ENCODE measurements at regions not wholly inside any gene's neighbourhood (a gene's known extent, or its start where the extent isn't known, plus 50 kb on each side); places are given as distances from the start of the nearest gene placed in this dataset.

DNA sequence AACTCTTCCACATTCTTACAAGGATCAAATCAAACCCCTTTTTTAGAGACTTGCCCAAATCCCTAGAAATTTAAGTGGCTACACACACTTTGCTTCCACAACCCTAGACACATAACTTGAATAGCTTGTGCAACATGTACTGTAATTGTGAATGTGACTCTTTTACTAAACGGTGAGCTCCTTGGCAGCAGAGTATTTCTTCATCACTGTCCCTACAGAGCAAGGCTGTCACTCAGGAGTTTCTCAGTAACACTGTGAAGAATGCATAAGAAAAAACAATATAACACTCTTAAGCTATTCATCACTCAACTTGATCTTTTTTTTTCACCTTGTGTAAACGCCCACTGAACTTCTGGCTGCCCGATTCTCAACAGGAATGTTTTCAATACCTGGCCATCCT is 53.8 kb upstream of the ADAMTS18 start:
- WGBS, 5 donors = 22 to 43% (median 28%) methylated on average over 3 of the region's 3 CpGs

GRCh38 chr16:77491091-77491490 is 56.3 kb upstream of the ADAMTS18 start:
- intact Hi-C loops (cut with DNase I; ENCODE audit: low total_unique reads) = no loop called here
- no peak overlapping the region for H3K27ac ChIP-seq
- TF ChIP-seq POLR2AphosphoS5 (IDR thresholded peaks at IDR 0.05) (no peak), CTCF (IDR thresholded peaks at IDR 0.05) (no peak), EP300 (IDR thresholded peaks at IDR 0.05) (no peak), POLR2A (IDR thresholded peaks at IDR 0.05) (no peak)
- peaks cover 0 to 9% (median 0%) of the 10 kb centered on the region in 4 donors for H3K9me3 ChIP-seq
- H3K4me1 ChIP-seq = no peaks in the 10 kb centered on the region
- 76 to 90% (median 85%) methylated on average over 5 of the region's 5 CpGs for WGBS, 5 donors
- H3K27me3 ChIP-seq = peaks cover 0 to 7% (median 0%) of the 10 kb centered on the region in 3 donors
- DNase-seq = no peak
- H3K4me3 ChIP-seq = no peak overlapping the region
- no peaks in the 10 kb centered on the region for H3K36me3 ChIP-seq

More for the DNA sequence above, 53.8 kb upstream of the ADAMTS18 start:
- H3K4me1 ChIP-seq = no peaks in the 10 kb centered on the region
- H3K27me3 ChIP-seq = peaks cover 0 to 7% (median 0%) of the 10 kb centered on the region in 3 donors
- H3K9me3 ChIP-seq = peaks cover 0 to 9% (median 0%) of the 10 kb centered on the region in 4 donors
- TF ChIP-seq POLR2A (IDR thresholded peaks at IDR 0.05) (no peak), CTCF (IDR thresholded peaks at IDR 0.05) (no peak), POLR2AphosphoS5 (IDR thresholded peaks at IDR 0.05) (no peak)
- intact Hi-C loops (cut with DNase I; ENCODE audit: low total_unique reads) = no loop called here
- no peaks in the 10 kb centered on the region for H3K36me3 ChIP-seq
- no peak overlapping the region for H3K27ac ChIP-seq
- no peak overlapping the region for H3K4me3 ChIP-seq
- no peak for DNase-seq

DNA sequence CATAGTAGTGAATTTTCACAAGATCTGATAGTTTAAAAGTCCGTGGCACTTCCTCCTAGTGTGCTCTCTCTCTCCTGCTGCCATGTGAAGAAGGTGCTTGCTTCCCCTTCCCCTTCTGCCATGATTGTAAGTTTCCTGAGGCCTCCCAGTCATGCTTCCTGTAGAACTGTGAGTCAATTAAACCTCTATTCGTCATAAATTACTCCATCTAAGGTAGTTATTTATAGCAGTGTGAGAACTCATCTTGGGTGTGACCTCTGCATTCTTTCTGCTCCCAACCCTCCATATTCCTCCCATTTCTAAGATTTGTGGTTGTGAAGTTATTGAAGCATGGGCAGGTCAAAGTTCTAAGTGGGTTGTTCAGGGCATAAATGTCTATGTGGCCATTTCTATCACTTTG is 62.1 kb upstream of the ADAMTS18 start:
- WGBS, 5 donors = 65 to 72% (median 71%) methylated on average over 2 of the region's 2 CpGs
- intact Hi-C loops (cut with DNase I; ENCODE audit: low total_unique reads) = no loop called here
- no peaks in the 10 kb centered on the region for H3K9me3 ChIP-seq

GRCh38 chr16:77499373-77500285 is 64.8 kb upstream of the ADAMTS18 start:
- DNase-seq = peak in 1 of 2 donors; percentile 25
- no peaks in the 10 kb centered on the region for H3K9me3 ChIP-seq
- H3K36me3 ChIP-seq = no peaks in the 10 kb centered on the region
- no peak for TF ChIP-seq POLR2AphosphoS5 (IDR thresholded peaks at IDR 0.05)
- no peak for TF ChIP-seq CTCF (IDR thresholded peaks at IDR 0.05)
- no peak for TF ChIP-seq EP300 (IDR thresholded peaks at IDR 0.05)
- no peak for TF ChIP-seq POLR2A (IDR thresholded peaks at IDR 0.05)
- intact Hi-C loops (cut with DNase I; ENCODE audit: low total_unique reads) = no loop called here
- no peak overlapping the region for H3K27ac ChIP-seq
- H3K4me3 ChIP-seq = no peak overlapping the region
- H3K4me1 ChIP-seq = no peaks in the 10 kb centered on the region
- WGBS, 5 donors = 31 to 52% (median 45%) methylated on average over 12 of the region's 12 CpGs
- H3K27me3 ChIP-seq = no peaks in the 10 kb centered on the region

More for the DNA sequence above, 62.1 kb upstream of the ADAMTS18 start:
- Histone ChIP-seq H3K4me1 (no peaks in the 10 kb centered on the region), H3K36me3 (no peaks in the 10 kb centered on the region), H3K27me3 (peaks cover 0 to 2% (median 0%) of the 10 kb centered on the region in 3 donors), H3K4me3 (no peak overlapping the region), H3K27ac (no peak overlapping the region)
- no peak for DNase-seq
- TF ChIP-seq CTCF (IDR thresholded peaks at IDR 0.05) (no peak), POLR2A (IDR thresholded peaks at IDR 0.05) (no peak), EP300 (IDR thresholded peaks at IDR 0.05) (no peak), POLR2AphosphoS5 (IDR thresholded peaks at IDR 0.05) (no peak)

Data from stomach (tissue), 8 donors.